ACHN (cell line): ENCODE measurements at regions not wholly inside any gene's neighbourhood (a gene's known extent, or its start where the extent isn't known, plus 50 kb on each side); places are given as distances from the start of the nearest gene placed in this dataset.

Experiments used
- DNase-seq: peaks from one replicate; pipeline ENCODE4 v3.0.0-alpha.2; 2015
- in situ Hi-C: cut with HindIII; loops from 2 replicates; pipeline ENCODE4 v1.10.0; 2017; ENCODE audit warnings: low sequenced_read_pairs, low pct_ligation_motif_present, low pct_unique_long_range_greater_than_20kb

GRCh38 chr3:107946700-107947099, 144.1 kb downstream of the CD47 start:
- no peak for DNase-seq
- in situ Hi-C loops: no loop called here

DNA sequence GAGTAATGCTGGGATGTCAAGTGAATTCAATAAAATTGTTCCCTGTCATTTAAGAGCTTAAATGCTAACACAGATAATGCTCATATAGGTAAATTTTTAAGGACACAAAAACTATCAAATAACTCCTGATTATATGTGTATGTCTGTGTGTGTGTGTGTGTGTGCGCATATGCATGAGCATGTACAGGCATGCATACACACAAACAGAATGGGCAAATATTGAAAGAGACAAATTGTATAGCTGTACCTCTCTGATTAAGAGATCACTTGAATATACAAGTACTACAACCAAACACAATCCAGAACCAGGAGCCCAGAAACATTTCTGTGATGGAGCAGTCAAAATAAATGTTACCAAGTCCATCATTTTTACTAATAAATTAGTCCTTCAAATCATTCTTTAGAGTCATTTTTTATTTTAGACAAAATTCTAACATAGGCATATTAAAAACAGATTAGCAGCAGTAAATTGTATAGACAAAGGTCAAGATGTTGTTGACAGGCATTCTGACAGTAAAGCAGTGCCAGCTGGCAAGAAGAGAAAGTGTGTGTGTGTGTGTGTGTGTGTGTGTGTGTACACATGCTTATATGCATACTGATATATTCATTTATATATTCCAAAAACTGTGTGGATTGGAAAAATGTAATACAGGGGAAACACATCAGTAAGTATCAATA, 145.3 kb downstream of the CD47 start:
- no peak for DNase-seq
- in situ Hi-C loops: no loop called here

DNA sequence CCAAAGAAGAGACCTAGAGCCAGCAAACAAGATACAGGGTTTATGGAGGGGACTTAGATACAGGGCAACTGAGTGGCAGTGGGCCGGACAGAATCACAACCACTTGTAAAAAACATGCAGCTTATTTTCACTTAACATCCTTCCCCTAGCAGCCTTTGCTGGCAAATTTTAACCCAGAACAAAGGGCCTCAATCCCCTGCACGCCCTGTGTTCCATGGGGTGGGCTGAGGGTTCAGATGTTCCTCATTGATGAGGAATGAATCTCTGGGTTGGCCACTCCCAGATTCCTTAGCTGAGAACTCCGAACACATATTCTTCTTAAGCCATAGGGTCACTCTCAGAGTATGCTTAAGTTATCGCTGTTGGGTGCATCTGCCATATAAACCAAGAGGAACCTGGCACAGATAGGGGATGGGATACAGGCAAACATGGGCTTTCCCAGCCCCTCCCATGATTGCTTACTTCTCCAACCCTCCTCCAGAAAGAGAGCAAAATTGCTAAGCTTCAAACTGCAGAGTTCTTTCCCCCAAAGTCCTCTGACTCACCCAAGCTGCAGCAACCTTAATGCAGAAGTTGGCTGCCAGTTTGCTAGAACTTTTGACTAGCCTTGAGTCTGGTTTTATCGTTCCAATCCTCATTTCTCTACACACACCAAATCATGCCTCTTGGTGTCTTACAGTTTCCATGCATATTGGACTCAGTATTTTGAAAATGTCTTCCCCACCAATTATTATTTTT, 146.9 kb downstream of the CD47 start:
- in situ Hi-C loops: no loop called here
- DNase-seq: no peak

GRCh38 chr3:107942951-107943749, 147.7 kb downstream of the CD47 start:
- DNase-seq: no peak
- in situ Hi-C loops: no loop called here

DNA sequence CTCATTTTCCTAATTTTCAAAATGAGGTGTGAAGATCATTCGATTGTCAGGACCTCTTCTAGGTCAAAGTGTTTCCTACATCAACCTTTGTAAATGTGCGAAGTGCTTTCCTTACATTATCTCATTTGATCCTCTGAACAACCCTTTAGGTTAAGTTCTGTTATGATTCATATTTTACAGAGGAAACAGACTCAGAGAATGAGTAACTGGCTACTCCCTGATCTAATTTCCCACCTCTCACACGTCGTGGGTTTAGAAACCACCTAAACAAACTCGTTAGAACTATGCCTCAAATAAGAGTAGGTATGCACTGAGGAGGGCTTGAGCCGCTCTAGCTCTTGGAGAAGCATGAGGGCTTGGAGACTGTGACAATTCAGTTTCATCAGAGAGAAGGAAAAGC, 148.6 kb downstream of the CD47 start:
- DNase-seq: no peak
- in situ Hi-C loops: no loop called here

DNA sequence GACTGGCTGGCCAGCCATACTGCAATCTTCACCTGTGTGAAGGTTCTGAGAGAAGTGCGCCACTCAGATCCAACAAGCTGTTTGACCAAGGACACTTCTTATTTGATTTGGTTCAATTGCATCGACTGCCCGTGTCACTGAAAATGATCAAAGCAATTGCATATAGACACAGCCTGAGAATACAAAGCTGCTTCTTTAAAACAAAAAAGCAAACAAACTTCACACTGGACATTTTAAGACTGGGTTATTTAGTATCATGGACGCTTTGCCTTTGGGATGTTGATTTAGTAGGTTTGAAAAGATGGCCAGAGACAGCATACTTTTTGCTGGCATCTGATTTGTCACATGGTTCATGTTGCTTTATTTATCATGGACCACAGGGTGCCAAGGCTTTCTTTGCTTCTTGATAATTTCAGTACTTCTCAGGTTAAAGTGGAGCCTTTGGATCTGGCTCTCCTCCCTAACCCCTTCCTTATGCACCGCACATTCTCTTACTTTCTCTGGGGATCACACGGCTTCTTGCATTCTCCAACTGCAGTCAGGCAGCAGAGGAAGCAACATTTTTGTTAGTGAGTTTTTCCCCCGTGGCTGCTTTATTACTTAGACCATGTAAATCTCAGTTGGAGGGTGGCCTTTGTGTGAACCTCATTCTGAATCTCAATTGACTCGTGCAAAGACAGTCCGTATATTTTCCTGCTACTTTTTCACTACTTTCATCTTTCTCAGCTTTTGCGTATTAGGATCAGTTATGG, 151.0 kb downstream of the CD47 start:
- in situ Hi-C loops: no loop called here
- DNase-seq: no peak

GRCh38 chr3:107938143-107938542, 152.7 kb downstream of the CD47 start:
- DNase-seq: peak; percentile 51
- in situ Hi-C loops: no loop called here

- in situ Hi-C loops: no loop called here
- no peak for DNase-seq
These were observed 156.0 kb downstream of the CD47 start for GRCh38 chr3:107934808-107935207.

GRCh38 chr3:107933450-107933849, 157.4 kb downstream of the CD47 start:
- in situ Hi-C loops: no loop called here
- DNase-seq: no peak

DNA sequence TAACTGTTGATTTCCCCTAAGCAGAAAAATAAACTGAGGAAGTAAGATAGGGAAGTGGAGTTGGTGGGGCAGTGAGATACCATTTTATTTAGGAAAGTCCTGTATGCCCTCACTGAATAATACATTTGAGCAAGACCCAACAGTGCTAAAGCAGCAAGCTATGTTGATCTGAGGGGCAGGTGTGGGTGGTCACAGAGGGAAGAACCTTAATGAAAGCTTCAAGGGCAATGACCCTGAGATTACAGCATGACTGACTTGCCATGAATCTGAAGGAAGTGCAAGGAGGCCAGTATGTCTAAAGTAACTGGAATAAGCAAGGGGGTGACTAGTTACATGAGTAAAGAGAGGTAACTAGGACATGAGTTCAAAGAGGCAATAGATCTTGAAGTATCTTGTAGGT, 159.5 kb downstream of the CD47 start:
- no peak for DNase-seq
- in situ Hi-C loops: no loop called here

DNA sequence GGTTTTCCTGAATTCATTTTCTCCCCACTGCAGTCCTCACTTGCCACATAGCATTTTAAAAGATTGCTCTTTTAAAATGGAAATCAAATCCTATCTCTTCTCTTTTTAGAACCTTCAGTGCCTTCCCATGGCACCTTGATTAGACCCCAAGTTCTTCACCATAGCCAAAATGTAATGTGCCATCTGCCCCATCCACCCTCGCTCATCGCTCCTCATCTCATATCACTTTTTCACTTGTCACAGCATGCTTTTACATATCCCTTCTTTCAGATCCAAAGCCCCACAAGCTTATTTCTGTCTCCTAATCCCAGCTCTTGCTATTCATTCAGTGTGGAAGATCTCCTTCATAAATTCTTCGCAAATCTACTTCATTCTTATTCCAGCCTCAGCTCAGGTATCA, 161.7 kb downstream of the CD47 start:
- in situ Hi-C loops: no loop called here
- no peak for DNase-seq

GRCh38 chr3:107928084-107928445, 162.8 kb downstream of the CD47 start:
- in situ Hi-C loops: no loop called here
- DNase-seq: no peak

GRCh38 chr3:107927361-107928083, 163.3 kb downstream of the CD47 start:
- in situ Hi-C loops: no loop called here

GRCh38 chr3:107925851-107926250, 165.0 kb downstream of the CD47 start:
- in situ Hi-C loops: no loop called here
- DNase-seq: no peak

More at GRCh38 chr3:107927361-107928083, 163.3 kb downstream of the CD47 start:
- peak; percentile 64 for DNase-seq

DNA sequence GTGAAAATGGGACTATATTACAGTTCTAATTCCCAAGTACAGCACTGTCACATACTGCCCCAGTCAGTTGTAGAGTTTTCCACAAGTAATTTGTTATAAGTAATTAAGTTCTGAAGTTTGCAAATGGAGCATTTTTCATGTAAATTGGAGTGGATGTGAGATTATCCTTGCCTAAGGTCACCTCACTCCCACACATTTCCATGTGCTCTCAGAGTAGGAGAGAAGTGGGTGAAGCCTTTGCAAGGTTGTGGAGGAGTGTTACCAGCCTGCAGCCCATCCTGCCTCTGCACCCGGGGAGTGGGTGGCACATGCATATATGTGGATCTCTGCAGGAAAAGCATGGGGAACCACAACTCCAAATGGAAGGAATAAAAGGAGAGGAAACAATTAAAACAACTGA, 169.8 kb downstream of the CD47 start:
- in situ Hi-C loops: no loop called here

GRCh38 chr3:107920538-107920937, 170.3 kb downstream of the CD47 start:
- in situ Hi-C loops: no loop called here
- DNase-seq: no peak

More for the DNA sequence above, 169.8 kb downstream of the CD47 start:
- no peak for DNase-seq

- in situ Hi-C loops: no loop called here
- DNase-seq: no peak
These were observed 171.6 kb downstream of the CD47 start for GRCh38 chr3:107919239-107919638.

- in situ Hi-C loops: no loop called here
These were observed 174.7 kb downstream of the CD47 start for GRCh38 chr3:107916171-107916570.

More at GRCh38 chr3:107916171-107916570, 174.7 kb downstream of the CD47 start:
- DNase-seq: no peak
